ENCODE measurements at regions not wholly inside any gene's neighbourhood (a gene's known extent, or its start where the extent isn't known, plus 50 kb on each side); places are given as distances from the start of the nearest gene placed in this dataset.

GRCh38 chr13:36530861-36531590 lies 98.7 kb downstream of the CCNA1 start:
- ATAC-seq (replicated peaks in 6 of 8): no peak
- Histone ChIP-seq H3K4me1 (replicated peaks in 1 of 2) (peaks cover 0 to 13% of the 10 kb centered on the region in 2 donors), H3K27ac (no peak overlapping the region), H3K4me3 (no peak overlapping the region)
- in situ Hi-C loops (cut with MboI; ENCODE audit: low pct_unique_long_range_greater_than_20kb in 2 of 9, low sequenced_read_pairs in 9 of 9, unreplicated experiment in 9 of 9): no loop called here
- WGBS, 10 experiments: 0 to 85% (median 24%) methylated on average over 2 to 4 of the region's 5 CpGs; no CpG with 5 or more reads in 4 of the 10 experiments

GRCh38 chr13:36531746-36532486 lies 99.6 kb downstream of the CCNA1 start:
- ATAC-seq (replicated peaks in 6 of 8): no peak
- Histone ChIP-seq H3K4me3 (no peak overlapping the region), H3K27ac (no peak overlapping the region), H3K4me1 (replicated peaks in 1 of 2) (peaks cover 0 to 16% of the 10 kb centered on the region in 2 donors)
- WGBS, 10 experiments: 6 to 89% (median 44%) methylated on average over 2 to 5 of the region's 5 CpGs; no CpG with 5 or more reads in 2 of the 10 experiments
- in situ Hi-C loops (cut with MboI; ENCODE audit: low pct_unique_long_range_greater_than_20kb in 2 of 9, low sequenced_read_pairs in 9 of 9, unreplicated experiment in 9 of 9): no loop called here

GRCh38 chr13:36533806-36534205 lies 101.5 kb downstream of the CCNA1 start:
- Histone ChIP-seq H3K4me3 (no peak overlapping the region), H3K4me1 (replicated peaks in 1 of 2) (peaks cover 0 to 13% of the 10 kb centered on the region in 2 donors), H3K27ac (no peak overlapping the region)
- ATAC-seq (replicated peaks in 6 of 8): no peak
- WGBS, 10 experiments: 50 to 100% (median 83%) methylated on average over 1 to 2 of the region's 2 CpGs; no CpG with 5 or more reads in 3 of the 10 experiments
- in situ Hi-C loops (cut with MboI; ENCODE audit: low pct_unique_long_range_greater_than_20kb in 2 of 9, low sequenced_read_pairs in 9 of 9, unreplicated experiment in 9 of 9): no loop called here

GRCh38 chr13:36536546-36536945 lies 104.3 kb downstream of the CCNA1 start:
- in situ Hi-C loops (cut with MboI; ENCODE audit: low pct_unique_long_range_greater_than_20kb in 2 of 9, low sequenced_read_pairs in 9 of 9, unreplicated experiment in 9 of 9): no loop called here
- Histone ChIP-seq H3K4me1 (replicated peaks in 1 of 2) (peaks cover 0 to 3% of the 10 kb centered on the region in 2 donors), H3K27ac (no peak overlapping the region), H3K4me3 (no peak overlapping the region)
- ATAC-seq (replicated peaks in 6 of 8): peak in 1 of 8 experiments; percentile 83
- 3 to 100% (median 75%) methylated on average over 1 to 3 of the region's 3 CpGs for WGBS, 10 experiments

- Histone ChIP-seq H3K4me3 (no peak overlapping the region), H3K4me1 (replicated peaks in 1 of 2) (peaks cover 18 to 26% of the 10 kb centered on the region in 2 donors), H3K27ac (no peak overlapping the region)
- in situ Hi-C loops (cut with MboI; ENCODE audit: low pct_unique_long_range_greater_than_20kb in 2 of 9, low sequenced_read_pairs in 9 of 9, unreplicated experiment in 9 of 9): no loop called here
- 0 to 50% (median 7%) methylated on average over 1 to 3 of the region's 4 CpGs; no CpG with 5 or more reads in 4 of the 10 experiments for WGBS, 10 experiments
- ATAC-seq (replicated peaks in 6 of 8): peak in 5 of 8 experiments; percentile 91 to 96 (median 92)
Measured at GRCh38 chr13:36543671-36544070, 111.4 kb downstream of the CCNA1 start.

GRCh38 chr13:36548129-36548528 lies 115.8 kb downstream of the CCNA1 start:
- peaks cover 21 to 30% of the 10 kb centered on the region in 2 donors for H3K4me1 ChIP-seq (replicated peaks in 1 of 2)
- ATAC-seq (replicated peaks in 6 of 8): no peak
- H3K4me3 ChIP-seq: no peak overlapping the region
- in situ Hi-C loops (cut with MboI; ENCODE audit: low pct_unique_long_range_greater_than_20kb in 2 of 9, low sequenced_read_pairs in 9 of 9, unreplicated experiment in 9 of 9): no loop called here
- H3K27ac ChIP-seq: no peak overlapping the region
- WGBS, 10 experiments: 0 to 100% (median 78%) methylated on average over 1 to 7 of the region's 9 CpGs; no CpG with 5 or more reads in 1 of the 10 experiments

GRCh38 chr13:36549126-36549702 lies 116.9 kb downstream of the CCNA1 start:
- no peak overlapping the region for H3K4me3 ChIP-seq
- WGBS, 10 experiments: 0 to 100% (median 94%) methylated on average over 1 to 2 of the region's 2 CpGs; no CpG with 5 or more reads in 4 of the 10 experiments
- in situ Hi-C loops (cut with MboI; ENCODE audit: low pct_unique_long_range_greater_than_20kb in 2 of 9, low sequenced_read_pairs in 9 of 9, unreplicated experiment in 9 of 9): no loop called here
- peaks cover 10 to 19% of the 10 kb centered on the region in 2 donors for H3K4me1 ChIP-seq (replicated peaks in 1 of 2)
- peak overlapping the region in 1 of 2 donors; percentile 16 for H3K27ac ChIP-seq
- peak in 1 of 8 experiments; percentile 22 for ATAC-seq (replicated peaks in 6 of 8)

- ATAC-seq (replicated peaks in 6 of 8): peak in 5 of 8 experiments; percentile 82 to 98 (median 94)
- Histone ChIP-seq H3K4me3 (no peak overlapping the region), H3K4me1 (replicated peaks in 1 of 2) (peaks cover 8 to 17% of the 10 kb centered on the region in 2 donors), H3K27ac (peak overlapping the region in 1 of 2 donors; percentile 16)
- 6 to 60% (median 41%) methylated on average over 2 to 5 of the region's 7 CpGs; no CpG with 5 or more reads in 3 of the 10 experiments for WGBS, 10 experiments
- in situ Hi-C loops (cut with MboI; ENCODE audit: low pct_unique_long_range_greater_than_20kb in 2 of 9, low sequenced_read_pairs in 9 of 9, unreplicated experiment in 9 of 9): no loop called here
Measured at GRCh38 chr13:36549755-36550154, 117.5 kb downstream of the CCNA1 start.

GRCh38 chr13:36550177-36550576 lies 117.9 kb downstream of the CCNA1 start:
- Histone ChIP-seq H3K4me1 (replicated peaks in 1 of 2) (peaks cover 8 to 17% of the 10 kb centered on the region in 2 donors), H3K27ac (no peak overlapping the region), H3K4me3 (no peak overlapping the region)
- ATAC-seq (replicated peaks in 6 of 8): peak in 3 of 8 experiments; percentile 9 to 92 (median 69)
- in situ Hi-C loops (cut with MboI; ENCODE audit: low pct_unique_long_range_greater_than_20kb in 2 of 9, low sequenced_read_pairs in 9 of 9, unreplicated experiment in 9 of 9): no loop called here
- WGBS, 10 experiments: 0 to 58% (median 38%) methylated on average over 1 to 2 of the region's 2 CpGs; no CpG with 5 or more reads in 4 of the 10 experiments

- H3K4me1 ChIP-seq (replicated peaks in 1 of 2): peaks cover 8 to 17% of the 10 kb centered on the region in 2 donors
- WGBS, 10 experiments: 55 to 100% (median 90%) methylated on average over 1 to 3 of the region's 3 CpGs; no CpG with 5 or more reads in 1 of the 10 experiments
- no peak for ATAC-seq (replicated peaks in 6 of 8)
- H3K4me3 ChIP-seq: no peak overlapping the region
- no peak overlapping the region for H3K27ac ChIP-seq
- in situ Hi-C loops (cut with MboI; ENCODE audit: low pct_unique_long_range_greater_than_20kb in 2 of 9, low sequenced_read_pairs in 9 of 9, unreplicated experiment in 9 of 9): no loop called here
Measured at GRCh38 chr13:36551445-36551844, 119.2 kb downstream of the CCNA1 start.

GRCh38 chr13:36552334-36552733 lies 120.0 kb downstream of the CCNA1 start:
- ATAC-seq (replicated peaks in 6 of 8): no peak
- peaks cover 8 to 14% of the 10 kb centered on the region in 2 donors for H3K4me1 ChIP-seq (replicated peaks in 1 of 2)
- no peak overlapping the region for H3K27ac ChIP-seq
- WGBS, 10 experiments: 56 to 100% (median 100%) methylated on average over 1 of the region's 1 CpG; no CpG with 5 or more reads in 7 of the 10 experiments
- no peak overlapping the region for H3K4me3 ChIP-seq
- in situ Hi-C loops (cut with MboI; ENCODE audit: low pct_unique_long_range_greater_than_20kb in 2 of 9, low sequenced_read_pairs in 9 of 9, unreplicated experiment in 9 of 9): no loop called here

- Histone ChIP-seq H3K4me1 (replicated peaks in 1 of 2) (peaks cover 8 to 14% of the 10 kb centered on the region in 2 donors), H3K27ac (no peak overlapping the region), H3K4me3 (no peak overlapping the region)
- ATAC-seq (replicated peaks in 6 of 8): peak in 2 of 8 experiments; percentile 36 to 43
- in situ Hi-C loops (cut with MboI; ENCODE audit: low pct_unique_long_range_greater_than_20kb in 2 of 9, low sequenced_read_pairs in 9 of 9, unreplicated experiment in 9 of 9): no loop called here
- 0 to 86% (median 60%) methylated on average over 1 of the region's 1 CpG; no CpG with 5 or more reads in 4 of the 10 experiments for WGBS, 10 experiments
Measured at GRCh38 chr13:36553491-36553890, 120.3 kb upstream of the SERTM1 start.
